C4-2B (cell line): ENCODE measurements at regions not wholly inside any gene's neighbourhood (a gene's known extent, or its start where the extent isn't known, plus 50 kb on each side); places are given as distances from the start of the nearest gene placed in this dataset.

Source experiments
- CTCF ChIP-seq: fragments of 450-650 bp; conservative IDR thresholded peaks from 2 replicates; pipeline ENCODE4 v1.5.1; 2017; ENCODE audit warnings: mild to moderate bottlenecking
- ZFX ChIP-seq: fragments of 450-650 bp; IDR thresholded peaks from 2 replicates; pipeline ENCODE4 v1.6.1; 2017

GRCh38 chr4:34502086-34502485, 1742.2 kb downstream of the ARAP2 start:
- TF ChIP-seq CTCF (no peak), ZFX (no peak)
